Lower leg skin (tissue), 4 donors: ENCODE measurements at regions not wholly inside any gene's neighbourhood (a gene's known extent, or its start where the extent isn't known, plus 50 kb on each side); places are given as distances from the start of the nearest gene placed in this dataset.
"Not testable (repeated sequence)": the region's sequence is repeated elsewhere in the genome, so short reads cannot be mapped to it uniquely, and the experiment has no call there.

Source experiments
- DNase-seq, 2 donors: peaks; one replicate each; pipeline ENCODE4 v3.0.0-alpha.2; 2019; ENCODE audit warnings: low spot score in 2 of 2
- H3K4me3 ChIP-seq: fragments of 200-600 bp; sonication (generic); 2 replicates; pipeline ENCODE4 v1.5.1; 2017; ENCODE audit warnings: mild to moderate bottlenecking, low read depth; ENCODE audit not compliant: poor library complexity, severe bottlenecking
- CTCF ChIP-seq, 3 donors: fragments of 450-650 bp; IDR thresholded peaks; one replicate each; pipeline ENCODE4 v1.5.1; 2016; ENCODE audit warnings: antibody characterized with exemption in 3 of 3, mild to moderate bottlenecking in 3 of 3, moderate library complexity in 2 of 3
- POLR2A ChIP-seq, 2 donors: fragments of 450-650 bp; IDR thresholded peaks; one replicate each; pipeline ENCODE4 v1.6.1; 2016 to 2017; ENCODE audit warnings: antibody characterized with exemption in 2 of 2, mild to moderate bottlenecking in 1 of 2, moderate library complexity in 1 of 2
- WGBS, 2 donors: methylation state at CpG; one replicate each; pipeline ENCODE4 v1.1.5; 2018; 5-methylcytosine and 5-hydroxymethylcytosine counted together
- intact Hi-C: fragments of 100-400 bp; cut with DNase I; formaldehyde crosslinking; loops from one replicate; pipeline ENCODE4 v1.15.0; 2023; ENCODE audit warnings: low total_unique reads

GRCh38 chr13:21256891-21257290 is 80.4 kb downstream of the MRPL57 start:
- no peak for DNase-seq
- no peak for TF ChIP-seq POLR2A (IDR thresholded peaks at IDR 0.05)
- no peak for TF ChIP-seq CTCF (IDR thresholded peaks at IDR 0.05)
- no peak overlapping the region for H3K4me3 ChIP-seq
- 71 to 85% methylated on average over 2 of the region's 2 CpGs for WGBS, 2 donors
- intact Hi-C loops, result no loop called here

GRCh38 chr13:21259571-21260455 is 83.4 kb downstream of the MRPL57 start:
- intact Hi-C loops, result no loop called here
- H3K4me3 ChIP-seq, result no peak overlapping the region
- TF ChIP-seq CTCF (IDR thresholded peaks at IDR 0.05), result no peak
- no peak for TF ChIP-seq POLR2A (IDR thresholded peaks at IDR 0.05)
- DNase-seq, result no peak
- WGBS, 2 donors, result 94% methylated on average over 53 to 55 of the region's 57 CpGs

- DNase-seq, H3K4me3 ChIP-seq, intact Hi-C loops: not testable (repeated sequence)
- 96 to 97% methylated on average over 24 to 25 of the region's 35 CpGs for WGBS, 2 donors
Observed at GRCh38 chr13:21260561-21261290, 84.3 kb downstream of the MRPL57 start.

- H3K4me3 ChIP-seq, intact Hi-C loops, DNase-seq: not testable (repeated sequence)
- WGBS, 2 donors, result 56 to 83% methylated on average over 2 of the region's 9 CpGs
Observed at GRCh38 chr13:21261487-21262216, 85.2 kb downstream of the MRPL57 start.

- intact Hi-C loops, result not testable (repeated sequence)
- WGBS, 2 donors, result 48 to 68% methylated on average over 4 of the region's 4 CpGs
Observed at GRCh38 chr13:21263909-21264308, 87.5 kb downstream of the MRPL57 start.

GRCh38 chr13:21268485-21268884 is 92.0 kb downstream of the MRPL57 start:
- DNase-seq, H3K4me3 ChIP-seq, intact Hi-C loops: not testable (repeated sequence)
- WGBS, 2 donors, result 20 to 32% methylated on average over 1 of the region's 1 CpG

More at GRCh38 chr13:21263909-21264308, 87.5 kb downstream of the MRPL57 start:
- H3K4me3 ChIP-seq, DNase-seq: not testable (repeated sequence)

GRCh38 chr13:21272439-21272838 is 96.0 kb downstream of the MRPL57 start:
- intact Hi-C loops, H3K4me3 ChIP-seq, DNase-seq: not testable (repeated sequence)
- WGBS, 2 donors, result 89 to 95% methylated on average over 6 of the region's 6 CpGs

GRCh38 chr13:21274457-21274856 is 98.0 kb downstream of the MRPL57 start:
- DNase-seq, H3K4me3 ChIP-seq, intact Hi-C loops: not testable (repeated sequence)
- 68 to 71% methylated on average over 4 of the region's 4 CpGs for WGBS, 2 donors
